ENCODE measurements at regions not wholly inside any gene's neighbourhood (a gene's known extent, or its start where the extent isn't known, plus 50 kb on each side); places are given as distances from the start of the nearest gene placed in this dataset.

DNA sequence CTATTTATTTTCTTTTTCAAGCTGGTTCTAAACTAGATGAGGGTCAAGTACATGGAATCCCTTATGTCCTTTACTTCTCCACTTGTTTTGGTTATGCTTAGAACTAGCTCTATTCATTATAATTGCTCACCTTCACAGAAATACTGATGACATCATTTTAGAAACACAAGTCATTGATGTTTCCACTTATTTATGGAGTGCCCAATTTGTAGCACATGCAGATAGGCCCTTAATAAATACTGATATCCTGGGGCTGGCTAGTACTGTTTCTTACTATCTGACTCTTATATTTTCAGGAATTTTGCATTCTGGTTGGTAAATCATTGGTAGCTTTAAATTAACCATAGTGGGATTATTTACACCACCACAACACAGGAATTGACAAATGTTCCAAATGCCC, 112.2 kb downstream of the NAA11 start:
- no peaks in the 10 kb centered on the region for H3K36me3 ChIP-seq (replicated peaks)
- in situ Hi-C loops (cut with HindIII; ENCODE audit: low pct_ligation_motif_present, low sequenced_read_pairs), result no loop called here
- H3K27ac ChIP-seq, result no peak overlapping the region
- no peak overlapping the region for H3K4me3 ChIP-seq (ENCODE audit: low read depth, low read length)
- H3K27me3 ChIP-seq (replicated peaks), result no peaks in the 10 kb centered on the region
- TF ChIP-seq CTCF (IDR thresholded peaks at IDR 0.05; ENCODE audit: low read depth, low read length, missing control alignments), result no peak
- no peak for DNase-seq

DNA sequence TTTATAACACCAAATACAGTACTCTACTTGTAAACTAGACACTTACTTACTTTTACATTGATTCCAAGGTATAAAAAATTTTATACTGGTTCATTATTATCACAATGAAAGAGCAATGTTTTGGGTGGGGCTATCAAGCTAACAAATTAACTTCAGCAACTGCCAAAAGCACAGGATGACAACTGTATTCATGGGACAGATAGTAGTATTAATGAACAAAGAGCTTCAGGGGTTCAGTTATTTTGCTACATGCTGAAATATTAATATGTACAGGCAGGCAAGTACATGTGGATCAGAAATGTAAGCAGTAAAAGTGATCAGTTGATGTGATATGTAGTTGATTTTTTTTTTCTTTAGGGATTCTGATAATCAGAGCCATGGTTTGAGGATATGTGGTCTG, 112.9 kb downstream of the NAA11 start:
- H3K27me3 ChIP-seq (replicated peaks), result no peaks in the 10 kb centered on the region
- in situ Hi-C loops (cut with HindIII; ENCODE audit: low pct_ligation_motif_present, low sequenced_read_pairs), result no loop called here
- no peaks in the 10 kb centered on the region for H3K36me3 ChIP-seq (replicated peaks)
- no peak for TF ChIP-seq CTCF (IDR thresholded peaks at IDR 0.05; ENCODE audit: low read depth, low read length, missing control alignments)
- H3K27ac ChIP-seq, result no peak overlapping the region
- DNase-seq, result no peak
- no peak overlapping the region for H3K4me3 ChIP-seq (ENCODE audit: low read depth, low read length)

- Histone ChIP-seq H3K27ac (no peak overlapping the region), H3K36me3 (replicated peaks) (no peaks in the 10 kb centered on the region), H3K4me3 (ENCODE audit: low read depth, low read length) (no peak overlapping the region), H3K27me3 (replicated peaks) (no peaks in the 10 kb centered on the region)
- in situ Hi-C loops (cut with HindIII; ENCODE audit: low pct_ligation_motif_present, low sequenced_read_pairs), result no loop called here
- no peak for DNase-seq
- TF ChIP-seq CTCF (IDR thresholded peaks at IDR 0.05; ENCODE audit: low read depth, low read length, missing control alignments), result no peak
Observed at GRCh38 chr4:79212311-79212710, 113.5 kb downstream of the NAA11 start.

DNA sequence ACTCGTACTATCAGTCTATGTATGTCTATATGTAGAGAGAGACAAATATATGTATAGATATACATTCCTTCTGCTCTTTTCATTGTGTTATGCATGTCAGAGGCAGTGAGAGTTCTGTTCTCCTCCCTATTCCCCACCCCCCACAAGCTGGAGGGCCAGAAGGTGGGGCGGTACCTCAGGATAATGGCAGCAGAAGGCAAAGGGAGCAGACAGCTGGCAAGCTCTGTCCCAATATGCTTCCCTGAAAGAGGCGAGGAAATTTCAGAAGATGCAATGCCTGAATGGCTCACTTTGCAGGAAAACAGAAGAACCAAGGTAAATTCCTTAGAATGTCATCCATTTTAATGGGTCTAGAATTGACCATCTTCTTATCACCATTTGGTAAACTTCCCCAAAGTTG, 114.4 kb downstream of the NAA11 start:
- in situ Hi-C loops (cut with HindIII; ENCODE audit: low pct_ligation_motif_present, low sequenced_read_pairs), result no loop called here
- no peak for DNase-seq
- Histone ChIP-seq H3K27me3 (replicated peaks) (no peaks in the 10 kb centered on the region), H3K27ac (no peak overlapping the region), H3K36me3 (replicated peaks) (no peaks in the 10 kb centered on the region), H3K4me3 (ENCODE audit: low read depth, low read length) (no peak overlapping the region)
- TF ChIP-seq CTCF (IDR thresholded peaks at IDR 0.05; ENCODE audit: low read depth, low read length, missing control alignments), result no peak

GRCh38 chr4:79210636-79211049, 115.2 kb downstream of the NAA11 start:
- TF ChIP-seq CTCF (IDR thresholded peaks at IDR 0.05; ENCODE audit: low read depth, low read length, missing control alignments), result no peak
- H3K27ac ChIP-seq, result no peak overlapping the region
- in situ Hi-C loops (cut with HindIII; ENCODE audit: low pct_ligation_motif_present, low sequenced_read_pairs), result no loop called here

DNA sequence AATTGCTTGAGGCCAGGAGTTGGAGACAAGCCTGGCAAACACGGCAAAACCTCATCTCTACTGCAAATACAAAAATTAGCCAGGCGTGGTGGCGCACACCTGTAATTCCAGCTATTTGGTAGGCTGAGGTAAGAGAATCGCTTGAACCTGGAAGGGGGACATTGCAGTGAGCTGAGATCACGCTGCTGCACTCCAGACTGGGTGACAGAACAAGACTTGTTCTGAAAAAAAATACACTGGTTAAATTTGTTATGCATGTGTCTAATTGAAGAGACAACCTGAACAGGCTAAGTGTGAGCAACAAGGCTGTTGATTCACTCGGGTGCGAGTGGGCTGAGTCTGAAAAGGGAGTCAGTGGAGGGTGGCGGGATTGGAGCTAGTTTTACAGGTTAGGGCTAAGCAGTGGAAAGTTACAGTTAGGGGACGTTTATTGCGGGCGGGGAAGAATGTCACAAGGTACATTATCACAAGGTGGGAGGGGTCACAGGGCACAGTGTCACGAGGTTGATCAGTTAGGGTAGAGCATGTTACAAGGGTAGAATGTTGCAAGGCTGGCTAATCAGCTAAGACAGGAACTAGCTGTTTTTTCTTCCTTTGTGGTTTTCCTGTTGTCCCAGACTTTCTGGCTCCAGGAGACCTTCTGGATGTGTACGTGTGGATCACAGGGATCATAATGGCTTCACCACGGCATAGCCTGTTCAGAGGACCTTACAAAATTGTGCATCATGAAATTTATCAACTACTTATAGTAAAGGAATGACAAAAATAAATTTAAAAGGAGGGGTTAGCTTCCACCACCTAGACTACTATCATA, 115.8 kb downstream of the NAA11 start:
- no peak overlapping the region for H3K27ac ChIP-seq
- no peaks in the 10 kb centered on the region for H3K27me3 ChIP-seq (replicated peaks)
- peak; percentile 10 for DNase-seq
- H3K4me3 ChIP-seq (ENCODE audit: low read depth, low read length), result no peak overlapping the region
- no peak for TF ChIP-seq CTCF (IDR thresholded peaks at IDR 0.05; ENCODE audit: low read depth, low read length, missing control alignments)
- no peaks in the 10 kb centered on the region for H3K36me3 ChIP-seq (replicated peaks)
- in situ Hi-C loops (cut with HindIII; ENCODE audit: low pct_ligation_motif_present, low sequenced_read_pairs), result no loop called here

More at GRCh38 chr4:79210636-79211049, 115.2 kb downstream of the NAA11 start:
- Histone ChIP-seq H3K36me3 (replicated peaks) (no peaks in the 10 kb centered on the region), H3K27me3 (replicated peaks) (no peaks in the 10 kb centered on the region), H3K4me3 (ENCODE audit: low read depth, low read length) (no peak overlapping the region)
- DNase-seq, result no peak
